HFFc6 (cell line): ENCODE measurements at regions not wholly inside any gene's neighbourhood (a gene's known extent, or its start where the extent isn't known, plus 50 kb on each side); places are given as distances from the start of the nearest gene placed in this dataset.

Experiments used
- DNase-seq: peaks from one replicate; pipeline ENCODE4 v3.0.0-alpha.2; 2018
- H3K27ac Mint-ChIP-seq: 2 replicates; pipeline ENCODE4 v1.8.0; 2020; ENCODE audit warnings: mild to moderate bottlenecking, mixed read lengths
- H3K27me3 Mint-ChIP-seq: 2 replicates; pipeline ENCODE4 v1.8.0; 2021; ENCODE audit warnings: mild to moderate bottlenecking, moderate library complexity, mixed read lengths; ENCODE audit not compliant: insufficient read depth
- H3K36me3 Mint-ChIP-seq: 2 replicates; pipeline ENCODE4 v1.8.0; 2021; ENCODE audit warnings: low read depth, mixed read lengths
- H3K4me1 Mint-ChIP-seq: 2 replicates; pipeline ENCODE4 v1.8.0; 2020; ENCODE audit warnings: low read depth, mixed read lengths
- H3K4me3 Mint-ChIP-seq: 2 replicates; pipeline ENCODE4 v1.8.0; 2020; ENCODE audit warnings: mild to moderate bottlenecking, moderate library complexity, mixed read lengths
- H3K9me3 Mint-ChIP-seq: 2 replicates; pipeline ENCODE4 v1.8.0; 2020; ENCODE audit warnings: mild to moderate bottlenecking, mixed read lengths
- TF ChIP-seq, protein P1 (sequence below): fragments of 200-600 bp; sonication (generic); IDR thresholded peaks from 2 replicates; pipeline ENCODE4 v1.5.0; 2021; ENCODE audit warnings: antibody characterized with exemption, mild to moderate bottlenecking

DNA sequence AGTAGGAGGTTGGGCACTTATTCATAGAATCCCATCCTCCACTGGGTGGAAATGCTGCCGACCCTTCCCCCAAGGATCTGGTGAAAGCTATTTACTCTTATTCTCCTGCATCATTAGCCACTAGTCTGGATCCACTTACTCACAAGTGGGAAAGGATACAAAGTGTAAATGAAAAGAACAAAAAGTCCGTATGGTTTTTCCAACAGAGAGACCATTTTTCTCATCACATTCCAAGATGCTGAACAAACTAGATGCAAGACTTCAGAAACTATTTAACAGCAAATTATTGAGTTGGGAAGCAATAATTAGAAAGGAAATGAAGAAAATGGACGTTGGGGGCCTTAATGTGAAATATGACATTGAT lies 242.4 kb upstream of the GLI3 start:
- no peaks in the 10 kb centered on the region for H3K36me3 Mint-ChIP-seq
- H3K27me3 Mint-ChIP-seq, result peaks cover 15% of the 10 kb centered on the region
- H3K9me3 Mint-ChIP-seq, result no peaks in the 10 kb centered on the region
- no peak overlapping the region for H3K4me3 Mint-ChIP-seq
- H3K4me1 Mint-ChIP-seq, result peaks cover 6% of the 10 kb centered on the region; the same call in 1 of the 2 replicates
- H3K27ac Mint-ChIP-seq, result no peak overlapping the region
- DNase-seq, result no peak
- TF ChIP-seq, protein P1, sequence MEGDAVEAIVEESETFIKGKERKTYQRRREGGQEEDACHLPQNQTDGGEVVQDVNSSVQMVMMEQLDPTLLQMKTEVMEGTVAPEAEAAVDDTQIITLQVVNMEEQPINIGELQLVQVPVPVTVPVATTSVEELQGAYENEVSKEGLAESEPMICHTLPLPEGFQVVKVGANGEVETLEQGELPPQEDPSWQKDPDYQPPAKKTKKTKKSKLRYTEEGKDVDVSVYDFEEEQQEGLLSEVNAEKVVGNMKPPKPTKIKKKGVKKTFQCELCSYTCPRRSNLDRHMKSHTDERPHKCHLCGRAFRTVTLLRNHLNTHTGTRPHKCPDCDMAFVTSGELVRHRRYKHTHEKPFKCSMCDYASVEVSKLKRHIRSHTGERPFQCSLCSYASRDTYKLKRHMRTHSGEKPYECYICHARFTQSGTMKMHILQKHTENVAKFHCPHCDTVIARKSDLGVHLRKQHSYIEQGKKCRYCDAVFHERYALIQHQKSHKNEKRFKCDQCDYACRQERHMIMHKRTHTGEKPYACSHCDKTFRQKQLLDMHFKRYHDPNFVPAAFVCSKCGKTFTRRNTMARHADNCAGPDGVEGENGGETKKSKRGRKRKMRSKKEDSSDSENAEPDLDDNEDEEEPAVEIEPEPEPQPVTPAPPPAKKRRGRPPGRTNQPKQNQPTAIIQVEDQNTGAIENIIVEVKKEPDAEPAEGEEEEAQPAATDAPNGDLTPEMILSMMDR, result no peak

DNA sequence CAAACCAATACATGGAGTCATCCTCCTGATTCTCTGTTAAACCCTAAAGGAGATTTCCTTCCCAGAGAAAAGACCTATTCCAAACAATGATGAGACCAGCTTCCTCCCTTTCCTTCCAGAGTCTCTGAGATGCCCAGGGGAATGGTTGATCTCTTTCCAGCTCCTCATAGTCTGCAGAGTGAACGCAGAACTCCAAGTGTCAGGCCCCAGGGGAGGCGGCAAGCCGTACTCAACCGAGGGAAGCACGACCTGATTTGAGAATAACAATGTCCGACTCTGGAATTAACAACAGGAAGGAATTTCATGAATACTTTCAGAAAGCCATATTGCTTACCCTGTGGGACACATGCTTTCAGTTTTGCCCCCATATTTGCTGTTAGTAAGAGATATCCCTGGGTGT lies 241.7 kb upstream of the GLI3 start:
- Mint-ChIP-seq H3K4me1 (peaks cover 6% of the 10 kb centered on the region; the same call in 1 of the 2 replicates), H3K9me3 (no peaks in the 10 kb centered on the region), H3K4me3 (no peak overlapping the region), H3K27ac (no peak overlapping the region), H3K27me3 (peaks cover 15% of the 10 kb centered on the region), H3K36me3 (no peaks in the 10 kb centered on the region)
- TF ChIP-seq, protein P1, result no peak
- DNase-seq, result no peak

DNA sequence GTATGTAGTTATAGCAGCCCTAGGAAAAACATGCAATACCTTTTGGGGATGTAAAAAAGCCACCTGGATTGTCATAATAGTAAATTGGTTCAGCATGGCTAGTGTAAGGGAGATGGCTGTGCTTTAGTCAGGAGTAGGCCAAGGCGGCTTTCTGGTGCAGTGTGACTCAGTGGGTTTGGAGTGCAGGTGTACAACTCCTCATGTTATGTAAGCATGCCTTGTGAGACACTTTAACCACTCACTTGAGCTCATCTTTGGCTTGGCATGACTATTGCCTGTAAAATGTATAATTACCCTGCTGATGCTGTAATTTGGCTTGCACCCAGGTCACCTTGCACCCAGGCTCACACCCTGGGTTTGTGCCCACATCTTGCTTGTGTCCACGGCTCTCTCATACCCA lies 239.2 kb upstream of the GLI3 start:
- TF ChIP-seq, protein P1, result no peak
- no peak overlapping the region for H3K27ac Mint-ChIP-seq
- H3K9me3 Mint-ChIP-seq, result no peaks in the 10 kb centered on the region
- H3K4me1 Mint-ChIP-seq, result peaks cover 6% of the 10 kb centered on the region; the same call in 1 of the 2 replicates
- H3K27me3 Mint-ChIP-seq, result peaks cover 11% of the 10 kb centered on the region
- H3K36me3 Mint-ChIP-seq, result no peaks in the 10 kb centered on the region
- no peak overlapping the region for H3K4me3 Mint-ChIP-seq
- no peak for DNase-seq

- Mint-ChIP-seq H3K4me3 (no peak overlapping the region), H3K27ac (no peak overlapping the region), H3K36me3 (no peaks in the 10 kb centered on the region), H3K27me3 (peaks cover 11% of the 10 kb centered on the region), H3K4me1 (peaks cover 6% of the 10 kb centered on the region; the same call in 1 of the 2 replicates), H3K9me3 (no peaks in the 10 kb centered on the region)
- DNase-seq, result no peak
- TF ChIP-seq, protein P1, result no peak
Observed at GRCh38 chr7:42475082-42475481, 238.1 kb upstream of the GLI3 start.

DNA sequence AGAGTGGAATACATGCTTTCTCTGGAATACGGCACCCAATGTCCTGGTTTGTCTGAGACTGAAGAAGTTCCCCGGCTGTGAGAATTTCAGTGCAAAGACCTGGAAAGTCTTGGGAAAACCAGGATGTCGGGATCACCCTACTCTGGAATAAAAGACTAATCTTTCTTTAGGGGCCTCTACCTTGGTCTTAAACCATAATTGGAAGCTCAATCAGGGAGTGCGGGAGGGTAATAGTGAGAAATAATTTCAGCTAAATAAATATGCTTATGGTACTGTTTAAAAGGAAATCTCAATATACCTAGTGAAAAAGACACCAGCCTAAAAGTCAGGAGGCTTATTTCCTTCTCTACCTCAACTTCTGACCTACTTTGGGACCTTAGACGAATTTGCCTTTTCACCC lies 236.1 kb upstream of the GLI3 start:
- Mint-ChIP-seq H3K4me3 (no peak overlapping the region), H3K9me3 (no peaks in the 10 kb centered on the region), H3K27ac (no peak overlapping the region), H3K27me3 (peaks cover 12% of the 10 kb centered on the region), H3K36me3 (no peaks in the 10 kb centered on the region), H3K4me1 (no peaks in the 10 kb centered on the region)
- DNase-seq, result no peak
- TF ChIP-seq, protein P1, result no peak

DNA sequence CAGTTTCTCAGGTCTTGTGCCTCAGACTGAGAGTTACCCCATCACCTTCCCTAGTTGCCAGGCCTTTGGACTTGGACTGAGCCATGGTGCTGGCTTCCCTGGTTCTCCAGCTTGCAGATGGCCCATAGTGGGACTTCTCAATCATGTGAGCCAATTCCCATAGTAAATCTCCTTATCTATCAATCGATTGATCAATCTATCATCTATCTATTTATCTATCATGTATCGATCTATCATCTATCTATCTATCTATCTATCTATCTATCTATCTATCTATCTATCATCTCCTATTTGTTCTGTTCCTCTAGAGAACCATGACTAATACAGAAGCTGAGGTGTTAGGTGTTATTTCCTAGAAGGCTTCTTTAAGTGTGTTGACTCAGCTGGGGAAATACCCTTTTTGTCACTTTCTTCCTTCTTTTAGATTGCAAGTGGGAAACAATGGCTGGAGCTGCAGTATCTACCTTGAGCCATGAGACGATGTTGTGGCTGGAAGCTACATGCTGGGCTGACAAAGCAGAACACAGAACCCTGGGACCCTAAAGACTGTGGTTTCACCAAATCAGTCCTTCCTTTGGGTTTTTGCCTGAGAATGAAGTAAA lies 234.7 kb upstream of the GLI3 start:
- DNase-seq, result no peak
- H3K4me1 Mint-ChIP-seq, result no peaks in the 10 kb centered on the region
- H3K9me3 Mint-ChIP-seq, result no peaks in the 10 kb centered on the region
- no peaks in the 10 kb centered on the region for H3K36me3 Mint-ChIP-seq
- H3K4me3 Mint-ChIP-seq, result no peak overlapping the region
- TF ChIP-seq, protein P1, result no peak
- H3K27ac Mint-ChIP-seq, result no peak overlapping the region
- H3K27me3 Mint-ChIP-seq, result peaks cover 18% of the 10 kb centered on the region
